ENCODE measurements at regions not wholly inside any gene's neighbourhood (a gene's known extent, or its start where the extent isn't known, plus 50 kb on each side); places are given as distances from the start of the nearest gene placed in this dataset.

DNA sequence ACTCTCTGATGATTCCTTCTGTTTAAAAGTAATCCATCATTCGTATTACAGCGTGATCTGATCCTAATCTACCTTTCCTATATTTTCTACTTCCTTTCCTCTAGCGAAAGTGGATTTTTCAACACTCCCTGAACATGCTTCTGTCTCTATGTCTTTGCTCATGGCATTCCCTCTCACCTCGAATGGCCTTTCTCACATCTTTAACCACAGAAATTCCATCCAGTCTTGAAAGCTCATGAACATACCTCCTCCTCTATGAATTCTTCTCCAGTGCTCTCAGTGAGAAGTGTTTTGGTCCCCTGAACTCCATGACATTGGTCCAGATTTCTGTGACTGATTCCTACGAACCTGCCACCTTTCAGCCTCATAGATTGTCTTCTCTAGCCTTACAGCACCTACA, 323.2 kb downstream of the RAD51AP2 start:
- TF ChIP-seq, protein P1, sequence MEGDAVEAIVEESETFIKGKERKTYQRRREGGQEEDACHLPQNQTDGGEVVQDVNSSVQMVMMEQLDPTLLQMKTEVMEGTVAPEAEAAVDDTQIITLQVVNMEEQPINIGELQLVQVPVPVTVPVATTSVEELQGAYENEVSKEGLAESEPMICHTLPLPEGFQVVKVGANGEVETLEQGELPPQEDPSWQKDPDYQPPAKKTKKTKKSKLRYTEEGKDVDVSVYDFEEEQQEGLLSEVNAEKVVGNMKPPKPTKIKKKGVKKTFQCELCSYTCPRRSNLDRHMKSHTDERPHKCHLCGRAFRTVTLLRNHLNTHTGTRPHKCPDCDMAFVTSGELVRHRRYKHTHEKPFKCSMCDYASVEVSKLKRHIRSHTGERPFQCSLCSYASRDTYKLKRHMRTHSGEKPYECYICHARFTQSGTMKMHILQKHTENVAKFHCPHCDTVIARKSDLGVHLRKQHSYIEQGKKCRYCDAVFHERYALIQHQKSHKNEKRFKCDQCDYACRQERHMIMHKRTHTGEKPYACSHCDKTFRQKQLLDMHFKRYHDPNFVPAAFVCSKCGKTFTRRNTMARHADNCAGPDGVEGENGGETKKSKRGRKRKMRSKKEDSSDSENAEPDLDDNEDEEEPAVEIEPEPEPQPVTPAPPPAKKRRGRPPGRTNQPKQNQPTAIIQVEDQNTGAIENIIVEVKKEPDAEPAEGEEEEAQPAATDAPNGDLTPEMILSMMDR (conservative IDR thresholded peaks at IDR 0.05; ENCODE audit: low read depth in 2 of 2), result no peak
- no peak for TF ChIP-seq EZH2 (IDR thresholded peaks at IDR 0.05; ENCODE audit: low read depth, unreplicated experiment)

All from GM23338 (cell line).